ENCODE measurements at regions not wholly inside any gene's neighbourhood (a gene's known extent, or its start where the extent isn't known, plus 50 kb on each side); places are given as distances from the start of the nearest gene placed in this dataset.

- peak; percentile 81 for DNase-seq (ENCODE audit: low read depth)
- TF ChIP-seq CTCF (conservative IDR thresholded peaks at IDR 0.05; ENCODE audit: low read depth, low read length) = no peak
- no peak overlapping the region for H3K4me3 ChIP-seq (ENCODE audit: low read depth, low read length)
Measured at GRCh38 chr12:100675432-100675831, 101.9 kb downstream of the GAS2L3 start.

GRCh38 chr12:100681074-100681473, 107.6 kb downstream of the GAS2L3 start:
- no peak for TF ChIP-seq CTCF (conservative IDR thresholded peaks at IDR 0.05; ENCODE audit: low read depth, low read length)
- no peak for DNase-seq (ENCODE audit: low read depth)

GRCh38 chr12:100682178-100682577, 108.7 kb downstream of the GAS2L3 start:
- no peak for TF ChIP-seq CTCF (conservative IDR thresholded peaks at IDR 0.05; ENCODE audit: low read depth, low read length)
- DNase-seq (ENCODE audit: low read depth) = no peak
- no peak overlapping the region for H3K4me3 ChIP-seq (ENCODE audit: low read depth, low read length)

More at GRCh38 chr12:100681074-100681473, 107.6 kb downstream of the GAS2L3 start:
- H3K4me3 ChIP-seq (ENCODE audit: low read depth, low read length) = no peak overlapping the region

GRCh38 chr12:100687686-100688085, 106.9 kb upstream of the ANO4 start:
- no peak for TF ChIP-seq CTCF (conservative IDR thresholded peaks at IDR 0.05; ENCODE audit: low read depth, low read length)
- no peak for DNase-seq (ENCODE audit: low read depth)
- H3K4me3 ChIP-seq (ENCODE audit: low read depth, low read length) = no peak overlapping the region

- TF ChIP-seq CTCF (conservative IDR thresholded peaks at IDR 0.05; ENCODE audit: low read depth, low read length) = no peak
- no peak overlapping the region for H3K4me3 ChIP-seq (ENCODE audit: low read depth, low read length)
- DNase-seq (ENCODE audit: low read depth) = peak; percentile 43
Measured at GRCh38 chr12:100688451-100688864, 106.1 kb upstream of the ANO4 start.

- H3K4me3 ChIP-seq (ENCODE audit: low read depth, low read length) = no peak overlapping the region
- no peak for DNase-seq (ENCODE audit: low read depth)
- TF ChIP-seq CTCF (conservative IDR thresholded peaks at IDR 0.05; ENCODE audit: low read depth, low read length) = no peak
Measured at GRCh38 chr12:100692502-100692901, 102.1 kb upstream of the ANO4 start.

GRCh38 chr12:100698518-100698917, 96.1 kb upstream of the ANO4 start:
- no peak for TF ChIP-seq CTCF (conservative IDR thresholded peaks at IDR 0.05; ENCODE audit: low read depth, low read length)
- no peak overlapping the region for H3K4me3 ChIP-seq (ENCODE audit: low read depth, low read length)
- no peak for DNase-seq (ENCODE audit: low read depth)
